A673 (cell line): ENCODE measurements at regions not wholly inside any gene's neighbourhood (a gene's known extent, or its start where the extent isn't known, plus 50 kb on each side); places are given as distances from the start of the nearest gene placed in this dataset.
"Not testable (repeated sequence)": the region's sequence is repeated elsewhere in the genome, so short reads cannot be mapped to it uniquely, and the experiment has no call there.

Experiments used
- BruUV-seq: library from RNA; stranded (reverse); fragments of 400-500 nt; replicated peaks from 2 replicates; lab custom pipeline; 2021; lab: Mats Ljungman, UMichigan
- CTCF ChIA-PET: fragments of 300-600 bp; sonication (Branson Sonifier 250); formaldehyde crosslinking; loops from one replicate; lab custom pipeline; 2022; ENCODE audit warnings: antibody characterized with exemption; lab: Charles Lee
- POLR2A ChIA-PET: fragments of 300-600 bp; sonication (Branson Sonifier 250); formaldehyde crosslinking; loops from one replicate; lab custom pipeline; 2022; ENCODE audit warnings: antibody characterized with exemption; ENCODE audit not compliant: low non-redundant PET; lab: Charles Lee
- DNase-seq: peaks from one replicate; pipeline ENCODE4 v3.0.0-alpha.2; 2015; ENCODE audit warnings: low spot score
- H3K27ac ChIP-seq: fragments of 200-600 bp; sonication (generic); 2 replicates; pipeline ENCODE4 v1.5.1; 2016; ENCODE audit warnings: mixed run types, low read depth, mild to moderate bottlenecking, mixed read lengths, antibody characterized with exemption, low read length; ENCODE audit not compliant: poor library complexity, severe bottlenecking
- H3K27me3 ChIP-seq: fragments of 200-600 bp; sonication (generic); replicated peaks from 2 replicates; pipeline ENCODE4 v1.6.1; 2017; ENCODE audit warnings: mixed run types, low read depth, mild to moderate bottlenecking, mixed read lengths, antibody characterized with exemption, low read length; ENCODE audit not compliant: insufficient read depth, poor library complexity
- H3K36me3 ChIP-seq: fragments of 200-600 bp; sonication (generic); 2 replicates; pipeline ENCODE4 v1.6.1; 2016; ENCODE audit warnings: mixed run types, mild to moderate bottlenecking, mixed read lengths, antibody characterized with exemption, low read length; ENCODE audit not compliant: insufficient read depth, poor library complexity, severe bottlenecking
- H3K4me1 ChIP-seq: fragments of 200-600 bp; sonication (generic); 2 replicates; pipeline ENCODE4 v1.6.1; 2017; ENCODE audit warnings: mixed run types, mild to moderate bottlenecking, mixed read lengths, antibody characterized with exemption, low read length; ENCODE audit not compliant: insufficient read depth, poor library complexity, severe bottlenecking
- H3K4me3 ChIP-seq: fragments of 200-600 bp; sonication (generic); 2 replicates; pipeline ENCODE4 v1.5.1; 2016; ENCODE audit warnings: low read depth, mixed run types, mild to moderate bottlenecking, mixed read lengths, low read length; ENCODE audit not compliant: poor library complexity, severe bottlenecking
- H3K9me3 ChIP-seq: fragments of 200-600 bp; sonication (generic); 2 replicates; pipeline ENCODE4 v1.6.1; 2016; ENCODE audit warnings: mixed run types, low read depth, mild to moderate bottlenecking, mixed read lengths, antibody characterized with exemption, low read length; ENCODE audit not compliant: poor library complexity, severe bottlenecking
- EZH2 ChIP-seq: fragments of 200-600 bp; sonication (generic); IDR thresholded peaks from 2 replicates; pipeline ENCODE4 v1.6.1; 2017; ENCODE audit warnings: borderline replicate concordance, low read depth, mild to moderate bottlenecking, mixed read lengths, antibody characterized with exemption, low read length; ENCODE audit not compliant: poor library complexity, severe bottlenecking
- intact Hi-C: fragments of 100-400 bp; cut with micrococcal nuclease; formaldehyde crosslinking; loops from one replicate; pipeline ENCODE4 v1.10.0; 2022; ENCODE audit not compliant: unreplicated experiment
- TF ChIP-seq, protein P1 (sequence below): fragments of 300-800, 200-600 bp; sonication (generic); conservative IDR thresholded peaks from 2 replicates; pipeline ENCODE4 v1.5.1; 2017; ENCODE audit warnings: low read depth, mild to moderate bottlenecking, antibody characterized with exemption, low read length, moderate library complexity, mixed read lengths

DNA sequence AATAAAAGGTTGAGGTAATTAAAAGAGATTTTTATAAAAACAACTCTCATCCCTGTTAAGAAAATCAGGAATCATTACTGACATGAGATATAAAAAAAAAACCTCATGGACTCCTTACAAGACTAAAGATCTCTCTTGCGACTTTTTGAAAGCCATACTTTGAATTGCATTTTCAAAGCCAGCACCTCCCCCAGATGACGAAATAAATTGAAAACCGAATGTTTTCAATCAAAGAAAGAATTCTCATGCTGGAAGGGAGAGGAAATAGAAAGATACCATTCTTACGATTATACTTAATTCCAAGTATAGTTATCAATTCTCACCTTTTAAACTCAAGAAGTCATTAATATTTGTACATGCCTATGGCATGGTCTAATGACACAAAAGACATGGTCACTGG lies 452.3 kb downstream of the GJA1 start:
- intact Hi-C loops = no loop called here
- H3K27ac ChIP-seq = no peak overlapping the region
- no peaks in the 10 kb centered on the region for H3K36me3 ChIP-seq
- no TSS peak for BruUV-seq
- H3K4me3 ChIP-seq = no peak overlapping the region
- CTCF ChIA-PET = no interaction called here
- no peaks in the 10 kb centered on the region for H3K9me3 ChIP-seq
- TF ChIP-seq, protein P1, sequence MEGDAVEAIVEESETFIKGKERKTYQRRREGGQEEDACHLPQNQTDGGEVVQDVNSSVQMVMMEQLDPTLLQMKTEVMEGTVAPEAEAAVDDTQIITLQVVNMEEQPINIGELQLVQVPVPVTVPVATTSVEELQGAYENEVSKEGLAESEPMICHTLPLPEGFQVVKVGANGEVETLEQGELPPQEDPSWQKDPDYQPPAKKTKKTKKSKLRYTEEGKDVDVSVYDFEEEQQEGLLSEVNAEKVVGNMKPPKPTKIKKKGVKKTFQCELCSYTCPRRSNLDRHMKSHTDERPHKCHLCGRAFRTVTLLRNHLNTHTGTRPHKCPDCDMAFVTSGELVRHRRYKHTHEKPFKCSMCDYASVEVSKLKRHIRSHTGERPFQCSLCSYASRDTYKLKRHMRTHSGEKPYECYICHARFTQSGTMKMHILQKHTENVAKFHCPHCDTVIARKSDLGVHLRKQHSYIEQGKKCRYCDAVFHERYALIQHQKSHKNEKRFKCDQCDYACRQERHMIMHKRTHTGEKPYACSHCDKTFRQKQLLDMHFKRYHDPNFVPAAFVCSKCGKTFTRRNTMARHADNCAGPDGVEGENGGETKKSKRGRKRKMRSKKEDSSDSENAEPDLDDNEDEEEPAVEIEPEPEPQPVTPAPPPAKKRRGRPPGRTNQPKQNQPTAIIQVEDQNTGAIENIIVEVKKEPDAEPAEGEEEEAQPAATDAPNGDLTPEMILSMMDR = no peak
- no peak for TF ChIP-seq EZH2
- POLR2A ChIA-PET = no interaction called here
- no peaks in the 10 kb centered on the region for H3K4me1 ChIP-seq
- H3K27me3 ChIP-seq = no peaks in the 10 kb centered on the region
- DNase-seq = no peak

DNA sequence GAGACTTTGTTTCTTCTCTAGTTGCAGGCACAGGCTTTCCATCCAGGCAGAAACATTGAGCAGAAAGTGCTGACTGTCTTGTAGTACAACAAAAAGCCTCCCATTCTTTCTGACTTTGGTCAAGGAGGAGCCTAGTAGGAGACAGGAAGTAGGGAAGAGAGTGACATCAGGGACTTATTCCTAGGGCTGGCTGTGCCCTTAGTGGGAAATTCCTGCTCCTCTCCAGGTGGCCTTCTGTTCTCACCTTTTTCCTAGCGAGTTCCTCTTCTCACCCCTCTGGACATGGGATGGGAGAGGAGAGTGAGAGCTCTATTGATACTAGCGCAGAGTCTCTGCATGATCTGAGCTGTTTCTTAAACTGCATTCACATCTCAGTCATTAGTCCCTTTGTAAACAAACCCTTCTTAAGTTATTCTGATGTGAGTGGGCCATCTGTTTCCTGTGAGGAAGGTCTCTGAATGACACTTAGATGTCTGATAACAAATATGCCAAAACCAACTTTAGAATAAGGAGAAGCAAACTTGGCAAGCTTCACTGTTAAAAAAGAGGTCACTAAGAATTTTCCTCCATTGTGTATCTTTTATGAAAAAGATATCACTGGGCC lies 455.0 kb downstream of the GJA1 start:
- intact Hi-C loops = no loop called here
- DNase-seq = peak; percentile 78
- no peaks in the 10 kb centered on the region for H3K9me3 ChIP-seq
- H3K27ac ChIP-seq = no peak overlapping the region
- no TSS peak for BruUV-seq
- POLR2A ChIA-PET = no interaction called here
- H3K27me3 ChIP-seq = no peaks in the 10 kb centered on the region
- CTCF ChIA-PET = no interaction called here
- no peaks in the 10 kb centered on the region for H3K4me1 ChIP-seq
- TF ChIP-seq, protein P1 = no peak
- TF ChIP-seq EZH2 = no peak
- no peaks in the 10 kb centered on the region for H3K36me3 ChIP-seq
- no peak overlapping the region for H3K4me3 ChIP-seq

DNA sequence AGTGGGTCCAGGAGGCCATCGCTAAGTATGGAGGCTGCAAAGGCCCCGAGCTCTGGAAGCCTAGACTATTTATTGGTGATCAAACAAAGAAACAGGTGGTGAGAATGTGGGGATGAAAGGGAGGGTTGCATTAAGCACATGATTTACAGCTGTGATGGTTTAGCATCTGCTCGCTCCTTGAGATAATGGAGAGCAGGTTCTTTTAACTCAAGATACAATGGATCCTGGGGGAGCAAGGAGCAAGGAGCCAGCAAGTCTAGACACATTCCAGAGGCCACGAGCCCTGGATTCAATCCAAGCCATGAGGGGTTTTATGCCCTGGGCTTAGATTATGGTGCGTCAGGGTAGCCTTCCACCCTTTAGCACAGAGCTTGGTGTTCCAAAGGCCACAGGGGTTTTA lies 460.3 kb downstream of the GJA1 start:
- BruUV-seq, H3K4me3 ChIP-seq, DNase-seq, POLR2A ChIA-PET, H3K27ac ChIP-seq, H3K9me3 ChIP-seq, H3K4me1 ChIP-seq, intact Hi-C loops, H3K36me3 ChIP-seq, H3K27me3 ChIP-seq, CTCF ChIA-PET: not testable (repeated sequence)

DNA sequence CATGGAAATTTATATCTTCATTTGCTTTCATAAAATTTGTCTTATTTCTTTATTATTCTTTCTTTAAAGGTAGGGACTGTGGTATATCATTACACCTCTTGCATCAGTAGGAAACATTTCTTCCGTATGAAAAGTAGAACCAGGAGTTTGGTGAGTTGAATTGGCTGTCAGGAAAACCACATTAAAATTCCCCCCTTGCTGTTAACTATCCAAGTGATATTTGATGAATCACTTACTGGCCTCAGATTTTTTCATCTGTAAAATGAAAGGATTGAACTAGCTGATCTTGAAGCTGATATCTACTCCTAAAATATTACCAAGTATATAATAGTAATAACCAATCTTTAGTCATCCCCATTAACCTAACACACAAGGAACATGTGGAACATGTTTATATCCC lies 460.9 kb downstream of the GJA1 start:
- intact Hi-C loops = no loop called here
- DNase-seq = no peak
- BruUV-seq = no TSS peak
- no peaks in the 10 kb centered on the region for H3K36me3 ChIP-seq
- no peaks in the 10 kb centered on the region for H3K9me3 ChIP-seq
- TF ChIP-seq, protein P1 = no peak
- no peak for TF ChIP-seq EZH2
- POLR2A ChIA-PET = no interaction called here
- CTCF ChIA-PET = no interaction called here
- H3K27me3 ChIP-seq = no peaks in the 10 kb centered on the region
- no peak overlapping the region for H3K4me3 ChIP-seq
- H3K4me1 ChIP-seq = no peaks in the 10 kb centered on the region
- H3K27ac ChIP-seq = no peak overlapping the region
